ENCODE measurements at regions not wholly inside any gene's neighbourhood (a gene's known extent, or its start where the extent isn't known, plus 50 kb on each side); places are given as distances from the start of the nearest gene placed in this dataset.

GRCh38 chr4:89434364-89434988, 126.9 kb upstream of the GPRIN3 start:
- POLR2A ChIA-PET = no interaction called here
- H3K9ac ChIP-seq (ENCODE audit: control insufficient read depth, insufficient read depth, low read length) = no peak overlapping the region
- 4% methylated on average over 3 of the region's 3 CpGs for WGBS (ENCODE audit: insufficient coverage, insufficient replicate concordance, low lambda C conversion rate, missing lambda C conversion rate)

More at GRCh38 chr4:89434364-89434988, 126.9 kb upstream of the GPRIN3 start:
- intact Hi-C loops (cut with micrococcal nuclease; ENCODE audit: unreplicated experiment) (loop anchor here (1.0 to 10.0 kb wide), 4 partner anchors 180 to 620 kb away; no protein-coding TSS in a partner anchor), in situ Hi-C loops (cut with MboI) (loop anchor here (10.0 kb wide), 1 partner anchor 180 kb away; no protein-coding TSS in a partner anchor)
- FAIRE-seq (no peak), ATAC-seq (peak; percentile 71), DNase-seq (ENCODE audit: low read depth, low spot score) (no peak)
- no peak overlapping the region for H3K27ac ChIP-seq (ENCODE audit: control insufficient read depth, insufficient read depth)
- no peak overlapping the region for H2AFZ ChIP-seq (ENCODE audit: control insufficient read depth, low read depth, low read length)
- CTCF ChIA-PET = interaction anchor here (1.2 to 2.4 kb wide), 4 partner anchors 180 to 276 kb away, joined by 3 to 35 read pairs (median 12); no protein-coding TSS in a partner anchor
- no peak for TF ChIP-seq SMAD5 (IDR thresholded peaks at IDR 0.05; ENCODE audit: low read depth)
- TF ChIP-seq HCFC1 (IDR thresholded peaks at IDR 0.05; ENCODE audit: low read length) = no peak
- TF ChIP-seq ATF2 (IDR thresholded peaks at IDR 0.05; ENCODE audit: low read length) = no peak
- TF ChIP-seq ZBED1 (IDR thresholded peaks at IDR 0.05; ENCODE audit: borderline replicate concordance) = no peak
- TF ChIP-seq IKZF2 (IDR thresholded peaks at IDR 0.05) = no peak
- TF ChIP-seq, protein P1, sequence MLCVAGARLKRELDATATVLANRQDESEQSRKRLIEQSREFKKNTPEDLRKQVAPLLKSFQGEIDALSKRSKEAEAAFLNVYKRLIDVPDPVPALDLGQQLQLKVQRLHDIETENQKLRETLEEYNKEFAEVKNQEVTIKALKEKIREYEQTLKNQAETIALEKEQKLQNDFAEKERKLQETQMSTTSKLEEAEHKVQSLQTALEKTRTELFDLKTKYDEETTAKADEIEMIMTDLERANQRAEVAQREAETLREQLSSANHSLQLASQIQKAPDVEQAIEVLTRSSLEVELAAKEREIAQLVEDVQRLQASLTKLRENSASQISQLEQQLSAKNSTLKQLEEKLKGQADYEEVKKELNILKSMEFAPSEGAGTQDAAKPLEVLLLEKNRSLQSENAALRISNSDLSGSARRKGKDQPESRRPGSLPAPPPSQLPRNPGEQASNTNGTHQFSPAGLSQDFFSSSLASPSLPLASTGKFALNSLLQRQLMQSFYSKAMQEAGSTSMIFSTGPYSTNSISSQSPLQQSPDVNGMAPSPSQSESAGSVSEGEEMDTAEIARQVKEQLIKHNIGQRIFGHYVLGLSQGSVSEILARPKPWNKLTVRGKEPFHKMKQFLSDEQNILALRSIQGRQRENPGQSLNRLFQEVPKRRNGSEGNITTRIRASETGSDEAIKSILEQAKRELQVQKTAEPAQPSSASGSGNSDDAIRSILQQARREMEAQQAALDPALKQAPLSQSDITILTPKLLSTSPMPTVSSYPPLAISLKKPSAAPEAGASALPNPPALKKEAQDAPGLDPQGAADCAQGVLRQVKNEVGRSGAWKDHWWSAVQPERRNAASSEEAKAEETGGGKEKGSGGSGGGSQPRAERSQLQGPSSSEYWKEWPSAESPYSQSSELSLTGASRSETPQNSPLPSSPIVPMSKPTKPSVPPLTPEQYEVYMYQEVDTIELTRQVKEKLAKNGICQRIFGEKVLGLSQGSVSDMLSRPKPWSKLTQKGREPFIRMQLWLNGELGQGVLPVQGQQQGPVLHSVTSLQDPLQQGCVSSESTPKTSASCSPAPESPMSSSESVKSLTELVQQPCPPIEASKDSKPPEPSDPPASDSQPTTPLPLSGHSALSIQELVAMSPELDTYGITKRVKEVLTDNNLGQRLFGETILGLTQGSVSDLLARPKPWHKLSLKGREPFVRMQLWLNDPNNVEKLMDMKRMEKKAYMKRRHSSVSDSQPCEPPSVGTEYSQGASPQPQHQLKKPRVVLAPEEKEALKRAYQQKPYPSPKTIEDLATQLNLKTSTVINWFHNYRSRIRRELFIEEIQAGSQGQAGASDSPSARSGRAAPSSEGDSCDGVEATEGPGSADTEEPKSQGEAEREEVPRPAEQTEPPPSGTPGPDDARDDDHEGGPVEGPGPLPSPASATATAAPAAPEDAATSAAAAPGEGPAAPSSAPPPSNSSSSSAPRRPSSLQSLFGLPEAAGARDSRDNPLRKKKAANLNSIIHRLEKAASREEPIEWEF (IDR thresholded peaks at IDR 0.05; ENCODE audit: insufficient replicate concordance, low read depth, low read length) = no peak
- TF ChIP-seq NFIC (IDR thresholded peaks at IDR 0.05; ENCODE audit: low read depth, low read length) = no peak
- TF ChIP-seq SPI1 (IDR thresholded peaks at IDR 0.05; ENCODE audit: borderline replicate concordance, insufficient read depth, low read depth, low read length) = no peak
- peak; percentile 77 for TF ChIP-seq RAD21 (IDR thresholded peaks at IDR 0.05; ENCODE audit: insufficient read depth, low read depth, low read length)
- peak; percentile 84; the same call in 2 of the 3 replicates for TF ChIP-seq POU2F2 (IDR thresholded peaks at IDR 0.05; ENCODE audit: borderline replicate concordance, low read depth, low read length)
- TF ChIP-seq CHD2 (IDR thresholded peaks at IDR 0.05; ENCODE audit: borderline replicate concordance, low read depth, low read length) = no peak
- no peak for TF ChIP-seq LARP7 (IDR thresholded peaks at IDR 0.05)
- 0 out of 2 replicates have a peak, but pooled peaks have one; percentile 28 for TF ChIP-seq YY1 (IDR thresholded peaks at IDR 0.05; ENCODE audit: low read depth, low read length)
- no peak for TF ChIP-seq KLF5 (IDR thresholded peaks at IDR 0.05; ENCODE audit: partially characterized antibody)
- TF ChIP-seq SMC3 (IDR thresholded peaks at IDR 0.05; ENCODE audit: borderline replicate concordance, low read length) = peak; percentile 69
- TF ChIP-seq, protein P2, sequence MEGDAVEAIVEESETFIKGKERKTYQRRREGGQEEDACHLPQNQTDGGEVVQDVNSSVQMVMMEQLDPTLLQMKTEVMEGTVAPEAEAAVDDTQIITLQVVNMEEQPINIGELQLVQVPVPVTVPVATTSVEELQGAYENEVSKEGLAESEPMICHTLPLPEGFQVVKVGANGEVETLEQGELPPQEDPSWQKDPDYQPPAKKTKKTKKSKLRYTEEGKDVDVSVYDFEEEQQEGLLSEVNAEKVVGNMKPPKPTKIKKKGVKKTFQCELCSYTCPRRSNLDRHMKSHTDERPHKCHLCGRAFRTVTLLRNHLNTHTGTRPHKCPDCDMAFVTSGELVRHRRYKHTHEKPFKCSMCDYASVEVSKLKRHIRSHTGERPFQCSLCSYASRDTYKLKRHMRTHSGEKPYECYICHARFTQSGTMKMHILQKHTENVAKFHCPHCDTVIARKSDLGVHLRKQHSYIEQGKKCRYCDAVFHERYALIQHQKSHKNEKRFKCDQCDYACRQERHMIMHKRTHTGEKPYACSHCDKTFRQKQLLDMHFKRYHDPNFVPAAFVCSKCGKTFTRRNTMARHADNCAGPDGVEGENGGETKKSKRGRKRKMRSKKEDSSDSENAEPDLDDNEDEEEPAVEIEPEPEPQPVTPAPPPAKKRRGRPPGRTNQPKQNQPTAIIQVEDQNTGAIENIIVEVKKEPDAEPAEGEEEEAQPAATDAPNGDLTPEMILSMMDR (IDR thresholded peaks at IDR 0.05 in 2 of 3, conservative IDR thresholded peaks at IDR 0.05 in 1 of 3; ENCODE audit: control insufficient read depth in 2 of 3, extremely low read depth in 1 of 3, insufficient read depth in 1 of 3, low read depth in 3 of 3, low read length in 3 of 3) = peak; percentile 62 to 70 (median 67)
- SMC1A ChIA-PET (ENCODE audit: uncharacterized antibody, unreplicated experiment) = interaction anchor here (0.6 to 3.2 kb wide), 8 partner anchors 10 to 469 kb away, joined by 3 to 33 read pairs (median 4); no protein-coding TSS in a partner anchor
- H3K4me1 ChIP-seq (ENCODE audit: control insufficient read depth, insufficient read depth, low read length) = no peaks in the 10 kb centered on the region
- no peaks in the 10 kb centered on the region for H3K79me2 ChIP-seq (ENCODE audit: control insufficient read depth, insufficient read depth, low read length)
- H3K4me3 ChIP-seq = no peak overlapping the region
- H3K36me3 ChIP-seq (ENCODE audit: control insufficient read depth in 2 of 2, insufficient read depth in 2 of 2, low read length in 1 of 2) = no peaks in the 10 kb centered on the region
- RAD21 ChIA-PET (ENCODE audit: unreplicated experiment) = interaction anchor here (1.0 to 2.2 kb wide), 2 partner anchors 182 to 209 kb away, joined by 3 to 17 read pairs; no protein-coding TSS in a partner anchor
- no peak overlapping the region for H3K4me2 ChIP-seq (ENCODE audit: control insufficient read depth, insufficient read depth)
- no peaks in the 10 kb centered on the region for H4K20me1 ChIP-seq (ENCODE audit: control insufficient read depth, insufficient read depth)
- BruUV-seq (replicated peaks) = no TSS peak
- H3K27me3 ChIP-seq (replicated peaks in 1 of 2; ENCODE audit: control insufficient read depth in 2 of 2, insufficient read depth in 2 of 2, low read length in 1 of 2) = no peaks in the 10 kb centered on the region; a peak in 1 of 4 replicates
- H3K9me3 ChIP-seq (replicated peaks; ENCODE audit: control insufficient read depth, insufficient read depth, low read length) = no peaks in the 10 kb centered on the region
